NCI-H2029 (cell line): ENCODE measurements at regions not wholly inside any gene's neighbourhood (a gene's known extent, or its start where the extent isn't known, plus 50 kb on each side); places are given as distances from the start of the nearest gene placed in this dataset.
"Not testable (repeated sequence)": the region's sequence is repeated elsewhere in the genome, so short reads cannot be mapped to it uniquely, and the experiment has no call there.

Experiments
- DNase-seq: peaks from one replicate; lab custom pipeline; 2025; lab: John Stamatoyannopoulos, UW

- no peak for DNase-seq
These were observed 93.2 kb upstream of the TNFSF4 start for GRCh38 chr1:173300061-173301044.

GRCh38 chr1:173301507-173301906 is 94.4 kb upstream of the TNFSF4 start:
- DNase-seq, result no peak

- DNase-seq, result no peak
These were observed 95.2 kb upstream of the TNFSF4 start for GRCh38 chr1:173302366-173302765.

- DNase-seq, result no peak
These were observed 96.0 kb upstream of the TNFSF4 start for GRCh38 chr1:173302890-173303829.

- no peak for DNase-seq
These were observed 96.9 kb upstream of the TNFSF4 start for GRCh38 chr1:173303984-173304383.

- no peak for DNase-seq
These were observed 97.5 kb upstream of the TNFSF4 start for GRCh38 chr1:173304529-173305227.

GRCh38 chr1:173307845-173308244 is 100.7 kb upstream of the TNFSF4 start:
- no peak for DNase-seq

GRCh38 chr1:173314656-173315055 is 107.5 kb upstream of the TNFSF4 start:
- no peak for DNase-seq

GRCh38 chr1:173315296-173315695 is 108.2 kb upstream of the TNFSF4 start:
- no peak for DNase-seq

- no peak for DNase-seq
These were observed 111.7 kb upstream of the TNFSF4 start for GRCh38 chr1:173318788-173319187.

- not testable (repeated sequence) for DNase-seq
These were observed 117.2 kb upstream of the TNFSF4 start for GRCh38 chr1:173324352-173324751.

- not testable (repeated sequence) for DNase-seq
These were observed 120.9 kb upstream of the TNFSF4 start for GRCh38 chr1:173327987-173328386.

GRCh38 chr1:173328961-173329360 is 121.8 kb upstream of the TNFSF4 start:
- no peak for DNase-seq

GRCh38 chr1:173329726-173330125 is 122.6 kb upstream of the TNFSF4 start:
- no peak for DNase-seq

GRCh38 chr1:173330149-173330951 is 123.2 kb upstream of the TNFSF4 start:
- no peak for DNase-seq

GRCh38 chr1:173330952-173331548 is 123.9 kb upstream of the TNFSF4 start:
- not testable (repeated sequence) for DNase-seq

- DNase-seq, result no peak
These were observed 124.9 kb upstream of the TNFSF4 start for GRCh38 chr1:173332026-173332425.

GRCh38 chr1:173333581-173333980 is 126.5 kb upstream of the TNFSF4 start:
- no peak for DNase-seq

GRCh38 chr1:173337126-173337525 is 130.0 kb upstream of the TNFSF4 start:
- no peak for DNase-seq

- no peak for DNase-seq
These were observed 134.2 kb upstream of the TNFSF4 start for GRCh38 chr1:173341307-173341706.

GRCh38 chr1:173341971-173342370 is 134.8 kb upstream of the TNFSF4 start:
- DNase-seq, result no peak
